ENCODE measurements at regions not wholly inside any gene's neighbourhood (a gene's known extent, or its start where the extent isn't known, plus 50 kb on each side); places are given as distances from the start of the nearest gene placed in this dataset.

DNA sequence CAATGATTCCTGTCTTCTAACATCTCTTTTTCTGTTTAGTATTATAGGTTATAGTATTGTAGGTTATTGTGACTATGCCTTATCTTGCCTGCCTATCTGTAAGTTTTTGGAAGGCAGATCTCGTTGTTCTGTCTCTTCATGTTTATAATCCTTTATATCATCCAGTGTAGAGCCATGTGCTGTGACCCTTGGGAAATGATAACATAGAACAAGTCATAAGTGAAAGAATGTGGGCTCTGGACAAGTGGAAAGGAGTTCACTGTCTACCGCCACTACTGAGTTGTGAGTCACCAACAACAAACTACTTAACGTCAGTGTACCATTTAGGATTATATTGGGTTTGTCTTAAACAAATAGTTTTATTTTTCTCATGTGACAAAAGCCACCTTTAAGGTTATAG, 139.3 kb downstream of the LYPLAL1 start:
- Histone ChIP-seq H2AFZ (ENCODE audit: low read length) (no peak overlapping the region), H3K23ac (ENCODE audit: low read depth, low read length, poor library complexity) (no peak overlapping the region), H3K14ac (ENCODE audit: low read length) (no peak overlapping the region), H2AK5ac (ENCODE audit: low read depth, low read length) (no peak overlapping the region), H3K4me2 (ENCODE audit: insufficient read depth, low read length, poor library complexity, severe bottlenecking) (no peak overlapping the region), H4K8ac (ENCODE audit: low read depth, low read length) (no peak overlapping the region), H2BK15ac (ENCODE audit: low read length) (no peak overlapping the region), H3K27ac (replicated peaks; ENCODE audit: low read length) (no peak overlapping the region), H3K27me3 (ENCODE audit: control insufficient read depth in 3 of 3, insufficient read depth in 3 of 3, low read depth in 1 of 3, low read length in 3 of 3) (no peaks in the 10 kb centered on the region), H2BK12ac (ENCODE audit: low read length) (no peak overlapping the region), H3K36me3 (replicated peaks in 1 of 2; ENCODE audit: control insufficient read depth in 2 of 2, insufficient read depth in 2 of 2, low read length in 2 of 2) (no peaks in the 10 kb centered on the region), H2BK120ac (ENCODE audit: low read depth, low read length) (no peak overlapping the region), H2BK5ac (ENCODE audit: low read length) (no peak overlapping the region), H3K4me1 (ENCODE audit: control insufficient read depth in 2 of 2, insufficient read depth in 1 of 2, low read depth in 1 of 2, low read length in 2 of 2) (no peaks in the 10 kb centered on the region), H3K4ac (ENCODE audit: low read length) (no peak overlapping the region), H3K9ac (ENCODE audit: low read depth, low read length, poor library complexity) (no peak overlapping the region), H3K4me3 (ENCODE audit: low read length in 2 of 2) (no peak overlapping the region), H3K9me3 (replicated peaks in 1 of 2; ENCODE audit: control insufficient read depth in 2 of 2, insufficient read depth in 1 of 2, low read depth in 1 of 2, low read length in 2 of 2) (peaks cover 0 to 14% of the 10 kb centered on the region in 2 donors), H4K91ac (ENCODE audit: low read depth, low read length, poor library complexity) (no peak overlapping the region), H3K79me1 (ENCODE audit: low read depth, low read length) (no peaks in the 10 kb centered on the region), H3K18ac (ENCODE audit: low read length) (no peak overlapping the region)
- no peak for DNase-seq (ENCODE audit: low spot score)
- no CpG with 5 or more reads among the region's 3 CpGs for WGBS, 2 donors (ENCODE audit: extremely low coverage in 2 of 2, insufficient read length in 2 of 2, insufficient replicate concordance in 1 of 2)

DNA sequence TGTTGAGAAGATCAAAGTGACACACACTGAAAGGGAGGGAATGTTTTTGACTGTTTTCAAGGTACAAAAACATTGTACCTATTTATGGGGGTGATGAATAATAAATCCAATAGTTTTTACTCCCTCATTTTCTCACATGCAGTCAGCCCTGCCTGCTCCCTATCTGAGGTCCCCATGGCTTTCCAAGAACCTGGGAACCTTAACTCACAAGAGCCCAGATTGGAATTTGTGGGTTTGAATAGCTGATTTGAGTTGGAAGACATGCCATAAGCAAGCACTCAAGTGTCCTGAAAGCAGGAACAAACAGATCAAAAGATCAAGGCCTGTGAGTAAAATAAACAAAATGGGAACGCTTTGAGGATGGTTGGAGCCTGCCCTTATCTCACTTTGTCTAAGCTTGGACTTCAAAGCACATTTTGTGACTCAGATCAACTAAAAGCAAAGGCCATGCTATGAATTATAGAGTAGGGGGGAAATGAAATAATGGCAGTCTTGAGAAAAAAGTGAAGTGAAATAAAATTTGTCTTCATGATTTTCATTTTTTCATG, 136.6 kb downstream of the LYPLAL1 start:
- H3K4me2 ChIP-seq (ENCODE audit: insufficient read depth, low read length, poor library complexity, severe bottlenecking): no peak overlapping the region
- no peak overlapping the region for H3K4me3 ChIP-seq (ENCODE audit: low read length in 2 of 2)
- no peaks in the 10 kb centered on the region for H3K4me1 ChIP-seq (ENCODE audit: control insufficient read depth in 2 of 2, insufficient read depth in 1 of 2, low read depth in 1 of 2, low read length in 2 of 2)
- H3K27ac ChIP-seq (replicated peaks; ENCODE audit: low read length): no peak overlapping the region
- no peaks in the 10 kb centered on the region for H3K27me3 ChIP-seq (ENCODE audit: control insufficient read depth in 3 of 3, insufficient read depth in 3 of 3, low read depth in 1 of 3, low read length in 3 of 3)
- no peak overlapping the region for H4K8ac ChIP-seq (ENCODE audit: low read depth, low read length)
- H3K9me3 ChIP-seq (replicated peaks in 1 of 2; ENCODE audit: control insufficient read depth in 2 of 2, insufficient read depth in 1 of 2, low read depth in 1 of 2, low read length in 2 of 2): peaks cover 0 to 7% of the 10 kb centered on the region in 2 donors
- no peak overlapping the region for H2BK5ac ChIP-seq (ENCODE audit: low read length)
- H3K36me3 ChIP-seq (replicated peaks in 1 of 2; ENCODE audit: control insufficient read depth in 2 of 2, insufficient read depth in 2 of 2, low read length in 2 of 2): no peaks in the 10 kb centered on the region
- no CpG with 5 or more reads among the region's 1 CpG for WGBS, 2 donors (ENCODE audit: extremely low coverage in 2 of 2, insufficient read length in 2 of 2, insufficient replicate concordance in 1 of 2)
- no peak overlapping the region for H3K9ac ChIP-seq (ENCODE audit: low read depth, low read length, poor library complexity)
- no peak overlapping the region for H2BK15ac ChIP-seq (ENCODE audit: low read length)
- H3K79me1 ChIP-seq (ENCODE audit: low read depth, low read length): no peaks in the 10 kb centered on the region
- H3K23ac ChIP-seq (ENCODE audit: low read depth, low read length, poor library complexity): no peak overlapping the region
- H3K14ac ChIP-seq (ENCODE audit: low read length): no peak overlapping the region
- H2BK120ac ChIP-seq (ENCODE audit: low read depth, low read length): no peak overlapping the region
- no peak overlapping the region for H3K18ac ChIP-seq (ENCODE audit: low read length)
- no peak overlapping the region for H4K91ac ChIP-seq (ENCODE audit: low read depth, low read length, poor library complexity)
- H2AK5ac ChIP-seq (ENCODE audit: low read depth, low read length): no peak overlapping the region
- H2AFZ ChIP-seq (ENCODE audit: low read length): no peak overlapping the region
- no peak overlapping the region for H3K4ac ChIP-seq (ENCODE audit: low read length)
- DNase-seq (ENCODE audit: low spot score): no peak
- H2BK12ac ChIP-seq (ENCODE audit: low read length): no peak overlapping the region

DNA sequence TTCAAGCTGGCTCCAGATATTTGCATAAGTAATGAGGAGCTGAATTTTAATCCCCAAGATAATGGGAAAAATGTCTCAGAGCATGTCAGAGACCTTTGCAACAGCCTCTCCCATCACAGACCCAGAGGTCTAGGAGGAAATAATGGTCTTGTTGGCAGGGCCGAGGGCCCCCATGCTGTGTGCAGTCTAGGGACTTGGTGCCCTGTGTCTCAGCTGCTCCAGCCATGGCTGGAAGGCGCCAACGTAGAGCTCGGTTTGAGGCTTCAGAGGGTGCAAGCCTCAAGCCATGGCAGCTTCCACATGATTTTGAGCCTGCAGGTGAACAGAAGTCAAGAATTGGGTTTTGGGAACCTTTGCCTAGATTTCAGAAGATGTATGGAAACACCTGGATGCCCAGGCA, 134.7 kb downstream of the LYPLAL1 start:
- H3K4me3 ChIP-seq (ENCODE audit: low read length in 2 of 2): no peak overlapping the region
- no peak overlapping the region for H2BK5ac ChIP-seq (ENCODE audit: low read length)
- H3K27ac ChIP-seq (replicated peaks; ENCODE audit: low read length): no peak overlapping the region
- no CpG with 5 or more reads among the region's 4 CpGs for WGBS, 2 donors (ENCODE audit: extremely low coverage in 2 of 2, insufficient read length in 2 of 2, insufficient replicate concordance in 1 of 2)
- no peaks in the 10 kb centered on the region for H3K27me3 ChIP-seq (ENCODE audit: control insufficient read depth in 3 of 3, insufficient read depth in 3 of 3, low read depth in 1 of 3, low read length in 3 of 3)
- no peaks in the 10 kb centered on the region for H3K79me1 ChIP-seq (ENCODE audit: low read depth, low read length)
- H2BK15ac ChIP-seq (ENCODE audit: low read length): no peak overlapping the region
- no peak overlapping the region for H4K8ac ChIP-seq (ENCODE audit: low read depth, low read length)
- no peak for DNase-seq (ENCODE audit: low spot score)
- H2AFZ ChIP-seq (ENCODE audit: low read length): no peak overlapping the region
- H2AK5ac ChIP-seq (ENCODE audit: low read depth, low read length): no peak overlapping the region
- no peak overlapping the region for H2BK120ac ChIP-seq (ENCODE audit: low read depth, low read length)
- no peak overlapping the region for H3K9ac ChIP-seq (ENCODE audit: low read depth, low read length, poor library complexity)
- H2BK12ac ChIP-seq (ENCODE audit: low read length): no peak overlapping the region
- no peak overlapping the region for H3K23ac ChIP-seq (ENCODE audit: low read depth, low read length, poor library complexity)
- H3K4me2 ChIP-seq (ENCODE audit: insufficient read depth, low read length, poor library complexity, severe bottlenecking): no peak overlapping the region
- no peak overlapping the region for H4K91ac ChIP-seq (ENCODE audit: low read depth, low read length, poor library complexity)
- no peaks in the 10 kb centered on the region for H3K36me3 ChIP-seq (replicated peaks in 1 of 2; ENCODE audit: control insufficient read depth in 2 of 2, insufficient read depth in 2 of 2, low read length in 2 of 2)
- H3K18ac ChIP-seq (ENCODE audit: low read length): no peak overlapping the region
- H3K14ac ChIP-seq (ENCODE audit: low read length): no peak overlapping the region
- H3K4ac ChIP-seq (ENCODE audit: low read length): no peak overlapping the region
- H3K9me3 ChIP-seq (replicated peaks in 1 of 2; ENCODE audit: control insufficient read depth in 2 of 2, insufficient read depth in 1 of 2, low read depth in 1 of 2, low read length in 2 of 2): peaks cover 0 to 7% of the 10 kb centered on the region in 2 donors
- H3K4me1 ChIP-seq (ENCODE audit: control insufficient read depth in 2 of 2, insufficient read depth in 1 of 2, low read depth in 1 of 2, low read length in 2 of 2): no peaks in the 10 kb centered on the region

DNA sequence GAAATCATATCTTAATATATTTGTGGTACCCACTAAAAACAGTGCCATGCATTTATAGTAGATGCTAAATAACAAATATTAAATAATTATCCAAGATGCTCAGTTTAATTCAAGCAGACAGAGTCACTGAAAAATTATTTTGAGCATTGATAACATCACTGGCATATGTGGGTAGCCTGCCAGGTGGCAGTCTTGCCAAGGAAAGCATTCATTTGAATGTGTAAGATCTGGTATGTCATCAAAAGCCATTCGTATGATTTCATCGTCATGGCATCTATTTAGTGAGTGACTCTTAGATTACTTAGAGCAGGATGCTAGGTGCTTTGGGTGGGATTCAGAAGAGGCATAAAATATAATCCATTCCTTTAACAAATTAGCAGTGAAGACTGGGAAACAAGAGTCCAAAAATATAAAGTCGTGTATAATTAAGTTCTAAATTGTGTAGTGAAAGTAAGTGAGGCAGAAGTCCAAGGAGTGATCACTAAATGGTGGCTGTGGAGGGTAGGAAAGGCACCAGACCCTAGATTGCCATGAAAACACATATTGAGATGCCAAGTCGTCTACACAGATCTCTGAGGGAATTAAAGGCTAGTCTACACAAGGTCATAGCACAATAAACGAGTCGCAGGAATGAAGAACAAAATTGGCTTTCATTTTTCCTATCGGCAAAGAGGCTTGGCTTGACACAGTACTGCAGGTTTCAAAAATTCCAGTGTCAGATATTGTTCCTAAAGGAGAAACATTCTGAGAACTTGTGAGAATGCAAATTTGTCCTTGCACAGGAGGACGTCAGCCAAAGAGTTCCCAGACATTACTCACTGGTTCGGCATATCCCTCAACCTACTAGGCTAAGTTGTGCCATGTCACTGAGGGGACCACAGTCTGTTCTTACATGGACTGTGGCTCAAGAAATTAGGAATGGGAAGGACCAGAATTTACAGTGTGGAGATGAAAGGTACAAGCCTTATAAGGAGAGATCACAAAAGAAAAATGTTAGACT, 130.8 kb downstream of the LYPLAL1 start:
- H3K27me3 ChIP-seq (ENCODE audit: control insufficient read depth in 3 of 3, insufficient read depth in 3 of 3, low read depth in 1 of 3, low read length in 3 of 3): no peaks in the 10 kb centered on the region
- H3K4ac ChIP-seq (ENCODE audit: low read length): no peak overlapping the region
- no peak overlapping the region for H3K23ac ChIP-seq (ENCODE audit: low read depth, low read length, poor library complexity)
- no peak overlapping the region for H2BK5ac ChIP-seq (ENCODE audit: low read length)
- H3K18ac ChIP-seq (ENCODE audit: low read length): no peak overlapping the region
- H3K9ac ChIP-seq (ENCODE audit: low read depth, low read length, poor library complexity): no peak overlapping the region
- H3K4me3 ChIP-seq (ENCODE audit: low read length in 2 of 2): no peak overlapping the region
- no peak overlapping the region for H3K27ac ChIP-seq (replicated peaks; ENCODE audit: low read length)
- H2AFZ ChIP-seq (ENCODE audit: low read length): no peak overlapping the region
- no peak overlapping the region for H4K91ac ChIP-seq (ENCODE audit: low read depth, low read length, poor library complexity)
- no peak overlapping the region for H3K14ac ChIP-seq (ENCODE audit: low read length)
- no peak overlapping the region for H2BK120ac ChIP-seq (ENCODE audit: low read depth, low read length)
- no peaks in the 10 kb centered on the region for H3K4me1 ChIP-seq (ENCODE audit: control insufficient read depth in 2 of 2, insufficient read depth in 1 of 2, low read depth in 1 of 2, low read length in 2 of 2)
- H3K36me3 ChIP-seq (replicated peaks in 1 of 2; ENCODE audit: control insufficient read depth in 2 of 2, insufficient read depth in 2 of 2, low read length in 2 of 2): no peaks in the 10 kb centered on the region
- no peak overlapping the region for H2AK5ac ChIP-seq (ENCODE audit: low read depth, low read length)
- H3K4me2 ChIP-seq (ENCODE audit: insufficient read depth, low read length, poor library complexity, severe bottlenecking): no peak overlapping the region
- no peak overlapping the region for H2BK15ac ChIP-seq (ENCODE audit: low read length)
- no CpG with 5 or more reads among the region's 9 CpGs for WGBS, 2 donors (ENCODE audit: extremely low coverage in 2 of 2, insufficient read length in 2 of 2, insufficient replicate concordance in 1 of 2)
- no peaks in the 10 kb centered on the region for H3K79me1 ChIP-seq (ENCODE audit: low read depth, low read length)
- DNase-seq (ENCODE audit: low spot score): no peak
- no peak overlapping the region for H4K8ac ChIP-seq (ENCODE audit: low read depth, low read length)
- no peak overlapping the region for H2BK12ac ChIP-seq (ENCODE audit: low read length)
- H3K9me3 ChIP-seq (replicated peaks in 1 of 2; ENCODE audit: control insufficient read depth in 2 of 2, insufficient read depth in 1 of 2, low read depth in 1 of 2, low read length in 2 of 2): peaks cover 0 to 7% of the 10 kb centered on the region in 2 donors

Measured in neuronal stem cell (in vitro differentiated cells).